Endothelial cell of umbilical vein (primary cell): ENCODE measurements at regions not wholly inside any gene's neighbourhood (a gene's known extent, or its start where the extent isn't known, plus 50 kb on each side); places are given as distances from the start of the nearest gene placed in this dataset.
A peak's percentile ranks its signal among the peaks of the same experiment; 100 is the strongest.

Experiments
- BruUV-seq: library from RNA; stranded (reverse); fragments of 400-500 nt; replicated peaks from 2 replicates; lab custom pipeline; 2021; lab: Mats Ljungman, UMichigan
- CTCF ChIA-PET: fragments of 300-600, 350-600 bp; sonication (Branson Sonifier 250); formaldehyde crosslinking; loops from one replicate; lab custom pipeline; 2021; ENCODE audit warnings: antibody characterized with exemption, inconsistent platforms; lab: Charles Lee
- POLR2A ChIA-PET: fragments of 300-600, 350-600 bp; sonication (Branson Sonifier 250); formaldehyde crosslinking; loops from one replicate; lab custom pipeline; 2021; ENCODE audit warnings: antibody characterized with exemption, inconsistent platforms; lab: Charles Lee
- DNase-seq: peaks from one replicate; pipeline ENCODE4 v3.0.0-alpha.2; 2011; ENCODE audit warnings: low read depth, low spot score
- FAIRE-seq: peaks from 2 replicates; lab custom pipeline; 2011; peaks lifted over from hg19 to GRCh38; lab: Jason Lieb, UNC
- H2AFZ ChIP-seq: 2 replicates; pipeline ENCODE4 v1.6.0; 2012; ENCODE audit warnings: low read depth, low read length, control low read depth, inconsistent platforms
- H3K27ac ChIP-seq: 2 replicates; pipeline ENCODE4 v1.5.1; 2011; ENCODE audit warnings: low read depth, mild to moderate bottlenecking, control low read depth, low read length, moderate library complexity; ENCODE audit not compliant: insufficient read depth
- H3K27me3 ChIP-seq, 2 experiments: 2 replicates each; pipeline versions ENCODE4 v1.6.0 to v1.6.1; 2011; ENCODE audit warnings: low read length in 2 of 2, mixed read lengths in 1 of 2; ENCODE audit not compliant: control insufficient read depth in 2 of 2, insufficient read depth in 2 of 2
- H3K36me3 ChIP-seq, 2 experiments: 2 replicates in 1 of 2; 3 replicates in 1 of 2; pipeline ENCODE4 v1.5.1; 2011; ENCODE audit warnings: low read length in 2 of 2, mild to moderate bottlenecking in 1 of 2, moderate library complexity in 1 of 2; ENCODE audit not compliant: control insufficient read depth in 2 of 2, insufficient read depth in 2 of 2; ENCODE audit errors: extremely low read depth in 1 of 2
- H3K4me1 ChIP-seq: 3 replicates; pipeline ENCODE4 v1.5.1; 2011; ENCODE audit warnings: mild to moderate bottlenecking, low read length; ENCODE audit not compliant: control insufficient read depth, insufficient read depth; ENCODE audit errors: extremely low read depth
- H3K4me2 ChIP-seq: 2 replicates; pipeline ENCODE4 v1.6.1; 2011; ENCODE audit warnings: low read length, control low read depth, mixed read lengths; ENCODE audit not compliant: insufficient read depth
- H3K4me3 ChIP-seq, 3 experiments: fragments of 200-600 bp in 1 of 3; sonication (generic), shearing (Covaris generic) in 1 of 3; replicated peaks in 1 of 3; 2 replicates each; pipeline ENCODE4 v1.5.1; 2011 to 2016; ENCODE audit warnings: control low read depth in 3 of 3, low read length in 3 of 3, mild to moderate bottlenecking in 2 of 3, inconsistent platforms in 1 of 3, low read depth in 1 of 3, moderate library complexity in 1 of 3; ENCODE audit not compliant: insufficient read depth in 1 of 3
- H3K79me2 ChIP-seq: 2 replicates; pipeline ENCODE4 v1.6.0; 2012; ENCODE audit warnings: low read length, inconsistent platforms; ENCODE audit not compliant: control insufficient read depth, insufficient read depth
- H3K9ac ChIP-seq: replicated peaks from 2 replicates; pipeline ENCODE3; 2011; ENCODE audit warnings: low read length, control low read depth; ENCODE audit not compliant: insufficient read depth; ENCODE audit errors: extremely low read depth
- H3K9me1 ChIP-seq: replicated peaks from 3 replicates; pipeline ENCODE4 v1.6.0; 2011; ENCODE audit warnings: mild to moderate bottlenecking, low read length; ENCODE audit not compliant: control insufficient read depth, insufficient read depth; ENCODE audit errors: extremely low read depth
- H3K9me3 ChIP-seq: replicated peaks from 2 replicates; pipeline ENCODE4 v1.5.1; 2012; ENCODE audit warnings: low read length, inconsistent platforms; ENCODE audit not compliant: control insufficient read depth, insufficient read depth
- H4K20me1 ChIP-seq: replicated peaks from 2 replicates; pipeline ENCODE3; 2011; ENCODE audit warnings: mild to moderate bottlenecking, low read length; ENCODE audit not compliant: control insufficient read depth, insufficient read depth; ENCODE audit errors: extremely low read depth
- EZH2 ChIP-seq: IDR thresholded peaks from 2 replicates; pipeline ENCODE4 v1.6.1; 2012; ENCODE audit warnings: borderline replicate concordance, low read depth, mild to moderate bottlenecking, moderate library complexity, low read length, inconsistent platforms; ENCODE audit not compliant: severe bottlenecking
- FOS ChIP-seq: IDR thresholded peaks from 2 replicates; pipeline ENCODE4 v1.6.1; 2011; ENCODE audit warnings: mild to moderate bottlenecking, low read length, moderate library complexity, borderline replicate concordance; ENCODE audit not compliant: insufficient read depth
- GATA2 ChIP-seq: IDR thresholded peaks from 2 replicates; pipeline ENCODE4 v1.7.0; 2011; ENCODE audit warnings: low read depth, mild to moderate bottlenecking, moderate library complexity, mixed read lengths, low read length; ENCODE audit not compliant: insufficient read length, insufficient read depth
- JUN ChIP-seq: IDR thresholded peaks from 2 replicates; pipeline ENCODE4 v1.6.1; 2011; ENCODE audit warnings: borderline replicate concordance, low read depth; ENCODE audit not compliant: insufficient read length, insufficient read depth
- MYC ChIP-seq: IDR thresholded peaks from one replicate; pipeline ENCODE4 v1.6.1; 2011; ENCODE audit warnings: mild to moderate bottlenecking, low read depth, low read length
- POLR2A ChIP-seq: IDR thresholded peaks from 2 replicates; pipeline ENCODE4 v1.6.1; 2012; ENCODE audit warnings: low read depth, mild to moderate bottlenecking, control low read depth, low read length
- POLR2AphosphoS5 ChIP-seq: IDR thresholded peaks from 2 replicates; pipeline ENCODE4 v1.6.1; 2012; ENCODE audit warnings: low read depth, mild to moderate bottlenecking, control low read depth, low read length, moderate library complexity; ENCODE audit not compliant: insufficient read depth
- dilution Hi-C: fragments of 300-500 bp; cut with MboI; formaldehyde crosslinking; loops from one replicate; pipeline ENCODE4 v1.15.0; 2019; ENCODE audit warnings: low sequenced_read_pairs; ENCODE audit not compliant: extremely low pct_ligation_motif_present
- intact Hi-C: fragments of 100-400 bp; cut with micrococcal nuclease; formaldehyde crosslinking; loops from one replicate; pipeline ENCODE4 v1.10.0; 2022
- TF ChIP-seq, protein P1 (sequence below), 2 donors: IDR thresholded peaks; 1 replicate in 1 of 2; 2 replicates in 1 of 2; pipeline ENCODE4 v1.5.1; 2011; ENCODE audit warnings: low read length in 2 of 2, mild to moderate bottlenecking in 2 of 2, moderate library complexity in 2 of 2, control low read depth in 1 of 2, inconsistent platforms in 1 of 2, low read depth in 1 of 2; ENCODE audit not compliant: insufficient read depth in 1 of 2; ENCODE audit errors: extremely low read depth in 1 of 2
- TF ChIP-seq, protein P2 (sequence below): IDR thresholded peaks from 2 replicates; pipeline ENCODE4 v1.6.1; 2011; ENCODE audit not compliant: insufficient read depth, insufficient read length

DNA sequence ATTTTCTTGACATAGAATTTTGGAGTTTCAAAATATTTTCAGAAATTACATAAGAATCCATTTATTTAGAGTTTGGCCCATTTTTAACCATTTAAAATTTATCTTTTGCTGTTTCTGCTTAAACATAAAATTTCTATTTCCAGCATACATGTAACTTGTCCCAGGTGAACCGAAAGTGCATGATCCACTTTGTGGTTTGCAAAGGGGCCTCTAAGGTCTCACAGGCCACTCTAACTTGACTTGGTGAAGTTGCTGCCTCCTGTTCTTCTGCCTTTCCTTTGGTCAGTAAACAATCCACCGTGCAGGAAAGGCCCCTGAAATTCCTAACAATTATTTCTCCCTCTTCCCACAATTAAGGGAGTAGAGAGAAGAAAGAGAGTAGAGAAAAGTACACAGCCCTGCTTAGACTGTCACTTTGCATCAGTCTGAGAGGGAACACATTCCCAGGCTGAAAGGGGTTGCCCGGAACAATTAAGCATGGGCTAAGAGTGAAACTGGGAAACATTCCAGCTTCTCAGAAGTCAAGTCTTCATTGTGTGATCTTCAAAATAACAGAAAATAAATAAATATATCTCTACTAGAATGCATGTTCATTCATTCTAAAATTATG, 79.5 kb upstream of the SEMA3A start:
- ChIA-PET POLR2A (no interaction called here), CTCF (no interaction called here)
- TF ChIP-seq, protein P1, sequence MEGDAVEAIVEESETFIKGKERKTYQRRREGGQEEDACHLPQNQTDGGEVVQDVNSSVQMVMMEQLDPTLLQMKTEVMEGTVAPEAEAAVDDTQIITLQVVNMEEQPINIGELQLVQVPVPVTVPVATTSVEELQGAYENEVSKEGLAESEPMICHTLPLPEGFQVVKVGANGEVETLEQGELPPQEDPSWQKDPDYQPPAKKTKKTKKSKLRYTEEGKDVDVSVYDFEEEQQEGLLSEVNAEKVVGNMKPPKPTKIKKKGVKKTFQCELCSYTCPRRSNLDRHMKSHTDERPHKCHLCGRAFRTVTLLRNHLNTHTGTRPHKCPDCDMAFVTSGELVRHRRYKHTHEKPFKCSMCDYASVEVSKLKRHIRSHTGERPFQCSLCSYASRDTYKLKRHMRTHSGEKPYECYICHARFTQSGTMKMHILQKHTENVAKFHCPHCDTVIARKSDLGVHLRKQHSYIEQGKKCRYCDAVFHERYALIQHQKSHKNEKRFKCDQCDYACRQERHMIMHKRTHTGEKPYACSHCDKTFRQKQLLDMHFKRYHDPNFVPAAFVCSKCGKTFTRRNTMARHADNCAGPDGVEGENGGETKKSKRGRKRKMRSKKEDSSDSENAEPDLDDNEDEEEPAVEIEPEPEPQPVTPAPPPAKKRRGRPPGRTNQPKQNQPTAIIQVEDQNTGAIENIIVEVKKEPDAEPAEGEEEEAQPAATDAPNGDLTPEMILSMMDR (IDR thresholded peaks at IDR 0.05; ENCODE audit: extremely low read depth in 1 of 2, insufficient read depth in 1 of 2, low read depth in 1 of 2, low read length in 2 of 2), result no peak
- no peak for TF ChIP-seq JUN
- TF ChIP-seq POLR2A, result no peak
- no peak for TF ChIP-seq POLR2AphosphoS5
- TF ChIP-seq EZH2, result no peak
- no peak for TF ChIP-seq GATA2
- TF ChIP-seq, protein P2, sequence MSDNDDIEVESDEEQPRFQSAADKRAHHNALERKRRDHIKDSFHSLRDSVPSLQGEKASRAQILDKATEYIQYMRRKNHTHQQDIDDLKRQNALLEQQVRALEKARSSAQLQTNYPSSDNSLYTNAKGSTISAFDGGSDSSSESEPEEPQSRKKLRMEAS, result no peak
- no peak for TF ChIP-seq MYC
- no peak for TF ChIP-seq FOS
- Histone ChIP-seq H2AFZ (peak overlapping the region; percentile 90), H3K4me3 (no peak overlapping the region), H4K20me1 (no peaks in the 10 kb centered on the region), H3K4me2 (no peak overlapping the region), H3K9ac (no peak overlapping the region), H3K9me3 (no peaks in the 10 kb centered on the region), H3K9me1 (no peaks in the 10 kb centered on the region), H3K27ac (no peak overlapping the region), H3K36me3 (no peaks in the 10 kb centered on the region), H3K4me1 (no peaks in the 10 kb centered on the region), H3K79me2 (no peaks in the 10 kb centered on the region), H3K27me3 (no peaks in the 10 kb centered on the region)
- intact Hi-C loops, result no loop called here
- BruUV-seq, result no TSS peak
- FAIRE-seq, result no peak
- dilution Hi-C loops, result no loop called here
- peak; percentile 24 for DNase-seq
